ENCODE measurements at regions not wholly inside any gene's neighbourhood (a gene's known extent, or its start where the extent isn't known, plus 50 kb on each side); places are given as distances from the start of the nearest gene placed in this dataset.

DNA sequence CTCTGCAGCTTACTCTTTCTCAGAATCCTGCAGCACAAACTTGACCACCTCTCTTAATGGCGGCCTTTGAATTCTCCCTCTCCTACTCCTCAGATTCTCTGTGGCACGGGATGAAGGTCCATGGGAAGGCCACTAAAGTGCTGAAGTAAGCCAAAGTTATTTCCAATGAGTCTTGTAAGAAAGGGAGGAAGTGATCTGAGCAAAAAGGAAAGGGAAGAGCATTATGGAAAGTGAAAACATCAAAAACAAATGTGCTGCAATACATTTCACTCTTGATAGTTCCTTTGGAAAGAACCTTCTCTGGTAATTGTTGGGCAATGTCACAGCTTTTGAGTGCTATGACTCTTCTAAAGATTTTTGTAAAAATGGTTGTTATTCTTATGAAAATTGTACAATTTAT lies 54.3 kb upstream of the CAMK2D start:
- no peaks in the 10 kb centered on the region for H3K9me3 ChIP-seq (ENCODE audit: control insufficient read depth, insufficient read depth, low read depth, low read length)
- H3K4me3 ChIP-seq (ENCODE audit: low read depth in 2 of 2, low read length in 2 of 2), result no peak overlapping the region
- H3K4me1 ChIP-seq (ENCODE audit: control insufficient read depth, insufficient read depth, low read length), result no peaks in the 10 kb centered on the region
- POLR2A ChIA-PET, result no interaction called here
- ATAC-seq, result no peak
- no peaks in the 10 kb centered on the region for H3K27me3 ChIP-seq (ENCODE audit: control insufficient read depth, insufficient read depth, low read length)
- no peak for DNase-seq (ENCODE audit: low read depth, low spot score)
- TF ChIP-seq SIN3A (IDR thresholded peaks at IDR 0.05; ENCODE audit: borderline replicate concordance, insufficient read depth, low read depth, low read length) (no peak), CTCF (IDR thresholded peaks at IDR 0.05) (no peak), TCF7L2 (IDR thresholded peaks at IDR 0.05; ENCODE audit: low read depth, low read length) (no peak), POLR2AphosphoS5 (IDR thresholded peaks at IDR 0.05; ENCODE audit: low read depth, low read length) (no peak)
- TF ChIP-seq, protein P1, sequence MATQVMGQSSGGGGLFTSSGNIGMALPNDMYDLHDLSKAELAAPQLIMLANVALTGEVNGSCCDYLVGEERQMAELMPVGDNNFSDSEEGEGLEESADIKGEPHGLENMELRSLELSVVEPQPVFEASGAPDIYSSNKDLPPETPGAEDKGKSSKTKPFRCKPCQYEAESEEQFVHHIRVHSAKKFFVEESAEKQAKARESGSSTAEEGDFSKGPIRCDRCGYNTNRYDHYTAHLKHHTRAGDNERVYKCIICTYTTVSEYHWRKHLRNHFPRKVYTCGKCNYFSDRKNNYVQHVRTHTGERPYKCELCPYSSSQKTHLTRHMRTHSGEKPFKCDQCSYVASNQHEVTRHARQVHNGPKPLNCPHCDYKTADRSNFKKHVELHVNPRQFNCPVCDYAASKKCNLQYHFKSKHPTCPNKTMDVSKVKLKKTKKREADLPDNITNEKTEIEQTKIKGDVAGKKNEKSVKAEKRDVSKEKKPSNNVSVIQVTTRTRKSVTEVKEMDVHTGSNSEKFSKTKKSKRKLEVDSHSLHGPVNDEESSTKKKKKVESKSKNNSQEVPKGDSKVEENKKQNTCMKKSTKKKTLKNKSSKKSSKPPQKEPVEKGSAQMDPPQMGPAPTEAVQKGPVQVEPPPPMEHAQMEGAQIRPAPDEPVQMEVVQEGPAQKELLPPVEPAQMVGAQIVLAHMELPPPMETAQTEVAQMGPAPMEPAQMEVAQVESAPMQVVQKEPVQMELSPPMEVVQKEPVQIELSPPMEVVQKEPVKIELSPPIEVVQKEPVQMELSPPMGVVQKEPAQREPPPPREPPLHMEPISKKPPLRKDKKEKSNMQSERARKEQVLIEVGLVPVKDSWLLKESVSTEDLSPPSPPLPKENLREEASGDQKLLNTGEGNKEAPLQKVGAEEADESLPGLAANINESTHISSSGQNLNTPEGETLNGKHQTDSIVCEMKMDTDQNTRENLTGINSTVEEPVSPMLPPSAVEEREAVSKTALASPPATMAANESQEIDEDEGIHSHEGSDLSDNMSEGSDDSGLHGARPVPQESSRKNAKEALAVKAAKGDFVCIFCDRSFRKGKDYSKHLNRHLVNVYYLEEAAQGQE (IDR thresholded peaks at IDR 0.05; ENCODE audit: insufficient read depth in 1 of 2, low read depth in 2 of 2, low read length in 1 of 2), result no peak
- CTCF ChIA-PET, result no interaction called here
- no TSS peak for BruUV-seq (replicated peaks)
- H3K36me3 ChIP-seq (ENCODE audit: control insufficient read depth, insufficient read depth, low read length), result no peaks in the 10 kb centered on the region
- intact Hi-C loops (cut with micrococcal nuclease; ENCODE audit: unreplicated experiment), result no loop called here
- no peak overlapping the region for H3K27ac ChIP-seq (ENCODE audit: low read length)
- in situ Hi-C loops (cut with HindIII; ENCODE audit: low pct_unique_long_range_greater_than_20kb, low sequenced_read_pairs), result no loop called here

- no peak for TF ChIP-seq POLR2AphosphoS5 (IDR thresholded peaks at IDR 0.05; ENCODE audit: low read depth, low read length)
- no peak for TF ChIP-seq SIN3A (IDR thresholded peaks at IDR 0.05; ENCODE audit: borderline replicate concordance, insufficient read depth, low read depth, low read length)
- TF ChIP-seq TCF7L2 (IDR thresholded peaks at IDR 0.05; ENCODE audit: low read depth, low read length), result no peak
- no peak for TF ChIP-seq CTCF (IDR thresholded peaks at IDR 0.05)
- TF ChIP-seq, protein P1 (IDR thresholded peaks at IDR 0.05; ENCODE audit: insufficient read depth in 1 of 2, low read depth in 2 of 2, low read length in 1 of 2), result no peak
- Histone ChIP-seq H3K4me3 (ENCODE audit: low read depth in 2 of 2, low read length in 2 of 2) (no peak overlapping the region), H3K36me3 (ENCODE audit: control insufficient read depth, insufficient read depth, low read length) (no peaks in the 10 kb centered on the region), H3K27ac (ENCODE audit: low read length) (no peak overlapping the region), H3K9me3 (ENCODE audit: control insufficient read depth, insufficient read depth, low read depth, low read length) (no peaks in the 10 kb centered on the region), H3K4me1 (ENCODE audit: control insufficient read depth, insufficient read depth, low read length) (no peaks in the 10 kb centered on the region), H3K27me3 (ENCODE audit: control insufficient read depth, insufficient read depth, low read length) (no peaks in the 10 kb centered on the region)
- intact Hi-C loops (cut with micrococcal nuclease; ENCODE audit: unreplicated experiment), result no loop called here
- CTCF ChIA-PET, result no interaction called here
- DNase-seq (ENCODE audit: low read depth, low spot score), result no peak
- POLR2A ChIA-PET, result no interaction called here
- no TSS peak for BruUV-seq (replicated peaks)
- in situ Hi-C loops (cut with HindIII; ENCODE audit: low pct_unique_long_range_greater_than_20kb, low sequenced_read_pairs), result no loop called here
- no peak for ATAC-seq
These were observed 49.8 kb upstream of the CAMK2D start for GRCh38 chr4:113811359-113811758.
